ENCODE measurements at regions not wholly inside any gene's neighbourhood (a gene's known extent, or its start where the extent isn't known, plus 50 kb on each side); places are given as distances from the start of the nearest gene placed in this dataset.

GRCh38 chr3:31254483-31254882 lies 278.2 kb upstream of the STT3B start:
- DNase-seq = peak; percentile 30

GRCh38 chr3:31255007-31255581 lies 277.6 kb upstream of the STT3B start:
- no peak for DNase-seq

- DNase-seq = no peak
These were observed 270.5 kb upstream of the STT3B start for GRCh38 chr3:31262201-31262600.

- DNase-seq = no peak
These were observed 268.8 kb upstream of the STT3B start for GRCh38 chr3:31263897-31264296.

GRCh38 chr3:31265646-31266428 lies 266.9 kb upstream of the STT3B start:
- DNase-seq = no peak

- no peak for DNase-seq
These were observed 263.9 kb upstream of the STT3B start for GRCh38 chr3:31268868-31269267.

- DNase-seq = no peak
These were observed 262.7 kb upstream of the STT3B start for GRCh38 chr3:31270010-31270409.

GRCh38 chr3:31274326-31275024 lies 258.2 kb upstream of the STT3B start:
- no peak for DNase-seq

- DNase-seq = no peak
These were observed 257.6 kb upstream of the STT3B start for GRCh38 chr3:31275038-31275572.

GRCh38 chr3:31275583-31275982 lies 257.1 kb upstream of the STT3B start:
- DNase-seq = no peak

- DNase-seq = no peak
These were observed 255.1 kb upstream of the STT3B start for GRCh38 chr3:31277582-31277981.

GRCh38 chr3:31278532-31278931 lies 254.2 kb upstream of the STT3B start:
- DNase-seq = no peak

- no peak for DNase-seq
These were observed 247.9 kb upstream of the STT3B start for GRCh38 chr3:31284776-31285175.

- DNase-seq = no peak
These were observed 246.8 kb upstream of the STT3B start for GRCh38 chr3:31285833-31286486.

- no peak for DNase-seq
These were observed 244.5 kb upstream of the STT3B start for GRCh38 chr3:31288224-31288623.

- DNase-seq = no peak
These were observed 244.1 kb upstream of the STT3B start for GRCh38 chr3:31288641-31289100.

GRCh38 chr3:31289584-31289983 lies 243.1 kb upstream of the STT3B start:
- no peak for DNase-seq

GRCh38 chr3:31290046-31290445 lies 242.7 kb upstream of the STT3B start:
- DNase-seq = no peak

- DNase-seq = no peak
These were observed 240.9 kb upstream of the STT3B start for GRCh38 chr3:31291818-31292217.

GRCh38 chr3:31294430-31295149 lies 238.1 kb upstream of the STT3B start:
- DNase-seq = no peak

- DNase-seq = no peak
These were observed 237.5 kb upstream of the STT3B start for GRCh38 chr3:31295150-31295765.

GRCh38 chr3:31297726-31298298 lies 234.9 kb upstream of the STT3B start:
- DNase-seq = no peak
